Gastroesophageal sphincter (tissue), 4 donors: ENCODE measurements at regions not wholly inside any gene's neighbourhood (a gene's known extent, or its start where the extent isn't known, plus 50 kb on each side); places are given as distances from the start of the nearest gene placed in this dataset.

Experiments
- ATAC-seq: fragments of 150-250 bp; one replicate; pipeline ENCODE4 v1.9.1; 2016; ENCODE audit warnings: mild to moderate bottlenecking, moderate library complexity
- H3K27ac ChIP-seq, 4 donors: fragments of 200-600 bp; sonication (generic) in 3 of 4; 1 replicate in 3 of 4; 2 replicates in 1 of 4; pipeline ENCODE4 v1.5.1; 2016 to 2019
- H3K27me3 ChIP-seq: fragments of 200-600 bp; sonication (generic); one replicate; pipeline ENCODE4 v1.5.1; 2019
- H3K36me3 ChIP-seq, 2 donors: fragments of 200-600 bp; sonication (generic); one replicate each; pipeline ENCODE4 v1.5.1; 2019; ENCODE audit warnings: control low read depth in 1 of 2
- H3K4me1 ChIP-seq, 3 donors: fragments of 200-600 bp; sonication (generic); 1 replicate in 2 of 3; 2 replicates in 1 of 3; pipeline ENCODE4 v1.5.1; 2016 to 2019; ENCODE audit warnings: control low read depth in 2 of 3
- H3K4me3 ChIP-seq, 2 donors: fragments of 200-600 bp; sonication (generic); one replicate each; pipeline ENCODE4 v1.5.1; 2019; ENCODE audit warnings: mild to moderate bottlenecking in 1 of 2, moderate library complexity in 1 of 2
- H3K9me3 ChIP-seq, 3 donors: fragments of 200-600 bp; sonication (generic); one replicate each; pipeline ENCODE4 v1.5.1; 2017 to 2019; ENCODE audit warnings: control low read depth in 2 of 3
- CTCF ChIP-seq, 4 experiments: fragments of 200-600 bp in 2 of 4; fragments of 450-650 bp in 2 of 4; sonication (generic) in 1 of 4; IDR thresholded peaks; one replicate each; pipeline ENCODE4 v1.5.1; 2017 to 2019; ENCODE audit warnings: antibody characterized with exemption in 4 of 4, mild to moderate bottlenecking in 2 of 4, moderate library complexity in 2 of 4
- EP300 ChIP-seq: sonication (generic); formaldehyde crosslinking; IDR thresholded peaks from one replicate; pipeline ENCODE4 v1.6.1; 2017; ENCODE audit warnings: antibody characterized with exemption, mild to moderate bottlenecking
- POLR2A ChIP-seq, 2 donors: fragments of 450-650 bp; IDR thresholded peaks; one replicate each; pipeline ENCODE4 v1.6.1; 2017; ENCODE audit warnings: antibody characterized with exemption in 2 of 2, mild to moderate bottlenecking in 2 of 2, moderate library complexity in 1 of 2
- POLR2AphosphoS5 ChIP-seq: sonication (generic); formaldehyde crosslinking; IDR thresholded peaks from one replicate; pipeline ENCODE4 v1.6.1; 2017; ENCODE audit warnings: antibody characterized with exemption
- WGBS, 2 donors: methylation state at CpG; one replicate each; pipeline ENCODE4 v1.1.5; 2018; ENCODE audit warnings: low coverage in 1 of 2; 5-methylcytosine and 5-hydroxymethylcytosine counted together

- Histone ChIP-seq H3K4me1 (no peaks in the 10 kb centered on the region), H3K27me3 (no peaks in the 10 kb centered on the region), H3K36me3 (no peaks in the 10 kb centered on the region), H3K27ac (no peak overlapping the region), H3K9me3 (no peaks in the 10 kb centered on the region), H3K4me3 (no peak overlapping the region)
- no peak for ATAC-seq
- TF ChIP-seq POLR2A (IDR thresholded peaks at IDR 0.05), result no peak
- no peak for TF ChIP-seq EP300
- TF ChIP-seq POLR2AphosphoS5, result no peak
- TF ChIP-seq CTCF (IDR thresholded peaks at IDR 0.05), result no peak
- WGBS, 2 donors, result 86 to 100% methylated on average over 1 to 2 of the region's 2 CpGs
These were observed 70.4 kb upstream of the BACH1 start for GRCh38 chr21:29228306-29228705.

GRCh38 chr21:29230551-29231261 is 68.0 kb upstream of the BACH1 start:
- TF ChIP-seq CTCF (IDR thresholded peaks at IDR 0.05) (no peak), POLR2A (IDR thresholded peaks at IDR 0.05) (no peak), POLR2AphosphoS5 (no peak), EP300 (no peak)
- Histone ChIP-seq H3K27me3 (no peaks in the 10 kb centered on the region), H3K9me3 (no peaks in the 10 kb centered on the region), H3K4me1 (no peaks in the 10 kb centered on the region), H3K36me3 (no peaks in the 10 kb centered on the region), H3K27ac (no peak overlapping the region), H3K4me3 (no peak overlapping the region)
- ATAC-seq, result no peak
- WGBS, 2 donors, result 67 to 88% methylated on average over 2 to 3 of the region's 3 CpGs

- Histone ChIP-seq H3K36me3 (no peaks in the 10 kb centered on the region), H3K27ac (no peak overlapping the region), H3K4me3 (no peak overlapping the region), H3K9me3 (no peaks in the 10 kb centered on the region), H3K4me1 (peaks cover 0 to 6% (median under 1%) of the 10 kb centered on the region in 3 donors), H3K27me3 (no peaks in the 10 kb centered on the region)
- TF ChIP-seq POLR2A (IDR thresholded peaks at IDR 0.05) (no peak), CTCF (IDR thresholded peaks at IDR 0.05) (no peak), POLR2AphosphoS5 (no peak), EP300 (no peak)
- ATAC-seq, result no peak
- 90 to 93% methylated on average over 4 to 5 of the region's 6 CpGs for WGBS, 2 donors
These were observed 66.8 kb upstream of the BACH1 start for GRCh38 chr21:29231756-29232529.

DNA sequence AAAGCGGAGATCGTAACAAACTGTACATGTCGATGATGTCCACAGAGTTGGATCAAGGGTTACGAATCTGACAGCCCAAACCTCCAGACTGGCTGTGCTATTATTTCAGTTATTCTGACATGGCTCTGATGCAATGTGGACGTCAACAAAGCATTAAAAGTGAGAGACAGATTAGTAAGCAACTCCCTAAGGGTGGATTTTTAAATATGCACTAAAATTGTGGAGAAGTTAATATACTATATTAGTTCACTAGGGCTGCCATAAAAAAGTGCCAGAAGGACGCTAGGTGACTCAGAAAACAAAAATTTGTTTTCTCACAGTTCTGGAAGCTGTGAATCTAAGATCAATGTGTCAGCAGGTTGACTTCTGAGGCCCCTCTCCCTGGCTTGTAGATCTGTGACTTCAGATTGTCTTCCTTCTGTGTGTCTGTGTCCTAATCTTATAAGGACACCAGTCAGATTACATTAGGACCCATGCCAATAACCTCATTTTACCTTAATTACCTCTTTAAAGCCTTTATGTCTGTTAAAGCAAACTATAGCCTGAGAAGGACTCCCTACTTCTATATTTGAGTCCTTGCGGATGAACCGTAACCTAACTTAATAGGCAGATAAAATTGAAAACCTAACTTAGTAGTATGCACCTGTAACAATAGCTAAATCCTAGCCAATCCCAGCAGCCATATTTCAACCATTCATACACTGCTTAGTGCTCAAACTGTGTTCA is 66.0 kb upstream of the BACH1 start:
- no peak overlapping the region for H3K4me3 ChIP-seq
- H3K27me3 ChIP-seq, result no peaks in the 10 kb centered on the region
- H3K36me3 ChIP-seq, result no peaks in the 10 kb centered on the region
- H3K9me3 ChIP-seq, result no peaks in the 10 kb centered on the region
- H3K27ac ChIP-seq, result no peak overlapping the region
- WGBS, 2 donors, result 69 to 82% methylated on average over 4 to 7 of the region's 8 CpGs
- TF ChIP-seq CTCF (IDR thresholded peaks at IDR 0.05) (no peak), EP300 (no peak), POLR2A (IDR thresholded peaks at IDR 0.05) (no peak), POLR2AphosphoS5 (no peak)
- no peak for ATAC-seq
- peaks cover 4 to 13% (median 5%) of the 10 kb centered on the region in 3 donors for H3K4me1 ChIP-seq
